H9 (cell line): ENCODE measurements at regions not wholly inside any gene's neighbourhood (a gene's known extent, or its start where the extent isn't known, plus 50 kb on each side); places are given as distances from the start of the nearest gene placed in this dataset.

Experiments
- DNase-seq: peaks from one replicate; pipeline ENCODE4 v3.0.0-alpha.2; 2017
- H2AFZ ChIP-seq: one replicate; pipeline ENCODE4 v1.6.1; 2013; ENCODE audit warnings: mild to moderate bottlenecking, low read length, control low read depth, moderate library complexity
- H2AK5ac ChIP-seq: 2 replicates; pipeline ENCODE4 v1.6.1; 2013; ENCODE audit warnings: low read length, control low read depth, mixed read lengths; ENCODE audit not compliant: insufficient read length
- H2BK120ac ChIP-seq: one replicate; pipeline ENCODE4 v1.6.1; 2013; ENCODE audit warnings: low read depth, mild to moderate bottlenecking, low read length, control low read depth, inconsistent platforms; ENCODE audit not compliant: poor library complexity, severe bottlenecking
- H2BK12ac ChIP-seq: 2 replicates; pipeline ENCODE4 v1.6.1; 2013; ENCODE audit warnings: low read length, control low read depth, mixed read lengths, low read depth; ENCODE audit not compliant: insufficient read length
- H2BK15ac ChIP-seq: 2 replicates; pipeline ENCODE4 v1.6.1; 2013; ENCODE audit warnings: low read depth, low read length, control low read depth
- H2BK20ac ChIP-seq: one replicate; pipeline ENCODE4 v1.6.1; 2013; ENCODE audit warnings: low read depth, mild to moderate bottlenecking, low read length, control low read depth, inconsistent platforms; ENCODE audit not compliant: poor library complexity, severe bottlenecking
- H2BK5ac ChIP-seq: 2 replicates; pipeline ENCODE4 v1.6.1; 2013; ENCODE audit warnings: low read length, control low read depth, mixed read lengths; ENCODE audit not compliant: insufficient read length
- H3K14ac ChIP-seq: 2 replicates; pipeline ENCODE4 v1.6.1; 2013; ENCODE audit warnings: low read length, control low read depth; ENCODE audit not compliant: insufficient read depth
- H3K18ac ChIP-seq: 2 replicates; pipeline ENCODE4 v1.6.1; 2013; ENCODE audit warnings: low read depth, mild to moderate bottlenecking, mixed read lengths, low read length, control low read depth; ENCODE audit not compliant: insufficient read length
- H3K23ac ChIP-seq: 2 replicates; pipeline ENCODE4 v1.6.1; 2013; ENCODE audit warnings: low read length, control low read depth, mixed read lengths, low read depth; ENCODE audit not compliant: insufficient read length
- H3K23me2 ChIP-seq: 2 replicates; pipeline ENCODE4 v1.6.1; 2013; ENCODE audit warnings: low read depth, mild to moderate bottlenecking, mixed read lengths, low read length, control low read depth; ENCODE audit not compliant: insufficient read length, poor library complexity, severe bottlenecking
- H3K27ac ChIP-seq: 2 replicates; pipeline ENCODE4 v1.5.1; 2013; ENCODE audit warnings: low read length, control low read depth, mixed read lengths, low read depth; ENCODE audit not compliant: insufficient read length
- H3K27me3 ChIP-seq: 2 replicates; pipeline ENCODE4 v1.6.1; 2013; ENCODE audit warnings: low read length, control low read depth, inconsistent platforms; ENCODE audit not compliant: insufficient read depth
- H3K4ac ChIP-seq: 2 replicates; pipeline ENCODE4 v1.6.1; 2013; ENCODE audit warnings: low read depth, mild to moderate bottlenecking, control low read depth, inconsistent platforms, low read length, moderate library complexity
- H3K4me1 ChIP-seq: 2 replicates; pipeline ENCODE4 v1.6.1; 2013; ENCODE audit warnings: low read length, control low read depth, inconsistent platforms; ENCODE audit not compliant: insufficient read depth
- H3K4me2 ChIP-seq: 2 replicates; pipeline ENCODE4 v1.6.1; 2013; ENCODE audit warnings: low read length, control low read depth, mixed read lengths; ENCODE audit not compliant: insufficient read length, insufficient read depth
- H3K56ac ChIP-seq: 2 replicates; pipeline ENCODE4 v1.6.1; 2013; ENCODE audit warnings: low read depth, mild to moderate bottlenecking, mixed read lengths, low read length, control low read depth; ENCODE audit not compliant: insufficient read length
- H3K79me1 ChIP-seq: 2 replicates; pipeline ENCODE4 v1.6.1; 2013; ENCODE audit warnings: low read depth, mild to moderate bottlenecking, moderate library complexity, low read length, control low read depth, inconsistent platforms; ENCODE audit not compliant: insufficient read depth, poor library complexity, severe bottlenecking
- H3K79me2 ChIP-seq: 2 replicates; pipeline ENCODE4 v1.6.1; 2013; ENCODE audit warnings: low read length, control low read depth, inconsistent platforms; ENCODE audit not compliant: insufficient read depth
- H3K9ac ChIP-seq: 2 replicates; pipeline ENCODE4 v1.6.1; 2013; ENCODE audit warnings: low read length, control low read depth, mixed read lengths; ENCODE audit not compliant: insufficient read length; ENCODE audit errors: extremely low read depth
- H3K9me3 ChIP-seq: one replicate; pipeline ENCODE4 v1.6.1; 2013; ENCODE audit warnings: low read depth, low read length, inconsistent platforms; ENCODE audit not compliant: control insufficient read depth
- H3T11ph ChIP-seq: one replicate; pipeline ENCODE4 v1.6.1; 2013; ENCODE audit warnings: mild to moderate bottlenecking, low read length, control low read depth, inconsistent platforms
- H4K20me1 ChIP-seq: one replicate; pipeline ENCODE4 v1.6.1; 2013; ENCODE audit not compliant: control insufficient read depth, insufficient read length, insufficient read depth
- H4K5ac ChIP-seq: 2 replicates; pipeline ENCODE4 v1.6.1; 2013; ENCODE audit warnings: low read depth, mild to moderate bottlenecking, mixed read lengths, low read length, control low read depth; ENCODE audit not compliant: insufficient read length
- H4K8ac ChIP-seq: replicated peaks from 2 replicates; pipeline ENCODE4 v1.6.1; 2013; ENCODE audit warnings: low read length, control low read depth, mixed read lengths, low read depth; ENCODE audit not compliant: insufficient read length
- H4K91ac ChIP-seq: 2 replicates; pipeline ENCODE4 v1.6.1; 2013; ENCODE audit warnings: low read depth, mild to moderate bottlenecking, moderate library complexity, mixed read lengths, low read length, control low read depth; ENCODE audit not compliant: insufficient read length
- H3K27ac Mint-ChIP-seq, 3 experiments: 2 replicates in 2 of 3; 3 replicates in 1 of 3; pipeline ENCODE4 v1.8.0; 2020 to 2021; ENCODE audit warnings: mixed read lengths in 3 of 3, mild to moderate bottlenecking in 1 of 3, moderate library complexity in 1 of 3
- H3K27me3 Mint-ChIP-seq: 2 replicates; pipeline ENCODE4 v1.8.0; 2021; ENCODE audit warnings: low read depth, mild to moderate bottlenecking, moderate library complexity, mixed read lengths
- H3K36me3 Mint-ChIP-seq, 3 experiments: 2 replicates in 2 of 3; 3 replicates in 1 of 3; pipeline ENCODE4 v1.8.0; 2020 to 2021; ENCODE audit warnings: low read depth in 3 of 3, mixed read lengths in 3 of 3; ENCODE audit not compliant: insufficient read depth in 1 of 3
- H3K4me1 Mint-ChIP-seq, 2 experiments: 2 replicates each; pipeline ENCODE4 v1.8.0; 2020; ENCODE audit warnings: mixed read lengths in 2 of 2
- H3K4me3 Mint-ChIP-seq, 2 experiments: 2 replicates in 1 of 2; 3 replicates in 1 of 2; pipeline ENCODE4 v1.8.0; 2020 to 2021; ENCODE audit warnings: mild to moderate bottlenecking in 2 of 2, mixed read lengths in 2 of 2, moderate library complexity in 1 of 2
- H3K9me3 Mint-ChIP-seq, 2 experiments: 2 replicates in 1 of 2; 3 replicates in 1 of 2; pipeline ENCODE4 v1.8.0; 2020; ENCODE audit warnings: mild to moderate bottlenecking in 2 of 2, mixed read lengths in 2 of 2, moderate library complexity in 1 of 2
- TF ChIP-seq, protein P1 (sequence below): fragments of 200-600 bp; sonication (generic); conservative IDR thresholded peaks from 3 replicates; pipeline ENCODE4 v1.8.0; 2021; ENCODE audit warnings: antibody characterized with exemption, mild to moderate bottlenecking

DNA sequence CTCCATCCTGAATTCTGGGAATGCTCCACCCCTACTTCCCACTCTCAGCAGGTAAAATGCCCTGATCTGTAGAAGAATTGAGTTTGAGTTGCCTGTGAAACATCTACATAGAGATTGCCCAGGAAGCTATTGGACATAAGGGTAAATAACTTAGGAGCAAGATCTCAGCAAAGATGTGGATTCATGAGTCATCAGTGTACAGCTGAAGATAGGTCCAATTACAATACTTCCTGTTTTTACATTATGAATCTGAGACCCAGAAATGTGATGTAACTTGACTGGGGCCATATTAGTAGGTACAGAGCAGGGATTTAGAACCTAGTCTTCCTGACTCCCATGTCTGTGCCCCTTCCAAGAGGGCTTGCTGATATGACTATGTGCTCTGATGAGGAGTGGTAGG lies 79.4 kb upstream of the FNDC3A start:
- H3K9ac ChIP-seq = no peak overlapping the region
- no peaks in the 10 kb centered on the region for H4K20me1 ChIP-seq
- H3K9me3 Mint-ChIP-seq = no peaks in the 10 kb centered on the region
- no peak overlapping the region for H3T11ph ChIP-seq
- TF ChIP-seq, protein P1, sequence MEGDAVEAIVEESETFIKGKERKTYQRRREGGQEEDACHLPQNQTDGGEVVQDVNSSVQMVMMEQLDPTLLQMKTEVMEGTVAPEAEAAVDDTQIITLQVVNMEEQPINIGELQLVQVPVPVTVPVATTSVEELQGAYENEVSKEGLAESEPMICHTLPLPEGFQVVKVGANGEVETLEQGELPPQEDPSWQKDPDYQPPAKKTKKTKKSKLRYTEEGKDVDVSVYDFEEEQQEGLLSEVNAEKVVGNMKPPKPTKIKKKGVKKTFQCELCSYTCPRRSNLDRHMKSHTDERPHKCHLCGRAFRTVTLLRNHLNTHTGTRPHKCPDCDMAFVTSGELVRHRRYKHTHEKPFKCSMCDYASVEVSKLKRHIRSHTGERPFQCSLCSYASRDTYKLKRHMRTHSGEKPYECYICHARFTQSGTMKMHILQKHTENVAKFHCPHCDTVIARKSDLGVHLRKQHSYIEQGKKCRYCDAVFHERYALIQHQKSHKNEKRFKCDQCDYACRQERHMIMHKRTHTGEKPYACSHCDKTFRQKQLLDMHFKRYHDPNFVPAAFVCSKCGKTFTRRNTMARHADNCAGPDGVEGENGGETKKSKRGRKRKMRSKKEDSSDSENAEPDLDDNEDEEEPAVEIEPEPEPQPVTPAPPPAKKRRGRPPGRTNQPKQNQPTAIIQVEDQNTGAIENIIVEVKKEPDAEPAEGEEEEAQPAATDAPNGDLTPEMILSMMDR = no peak
- H3K27ac ChIP-seq = no peak overlapping the region
- no peak overlapping the region for H3K23ac ChIP-seq
- H3K27ac Mint-ChIP-seq = no peak overlapping the region
- H2BK5ac ChIP-seq = no peak overlapping the region
- no peak overlapping the region for H2BK15ac ChIP-seq
- DNase-seq = no peak
- H3K4ac ChIP-seq = no peak overlapping the region
- no peak overlapping the region for H4K8ac ChIP-seq
- H3K18ac ChIP-seq = no peak overlapping the region
- H3K23me2 ChIP-seq = no peaks in the 10 kb centered on the region
- H4K5ac ChIP-seq = no peak overlapping the region
- no peak overlapping the region for H2BK20ac ChIP-seq
- H2BK120ac ChIP-seq = no peak overlapping the region
- no peaks in the 10 kb centered on the region for H3K79me2 ChIP-seq
- H3K4me1 Mint-ChIP-seq = no peaks in the 10 kb centered on the region
- no peak overlapping the region for H2AK5ac ChIP-seq
- H3K4me2 ChIP-seq = no peak overlapping the region
- no peak overlapping the region for H2AFZ ChIP-seq
- peaks cover under 1% of the 10 kb centered on the region; the same call in 1 of the 2 replicates for H3K27me3 Mint-ChIP-seq
- no peak overlapping the region for H4K91ac ChIP-seq
- no peaks in the 10 kb centered on the region for H3K9me3 ChIP-seq
- H3K14ac ChIP-seq = no peak overlapping the region
- H3K27me3 ChIP-seq = no peaks in the 10 kb centered on the region
- H3K79me1 ChIP-seq = no peaks in the 10 kb centered on the region
- no peaks in the 10 kb centered on the region; a peak in 1 of 7 replicates for H3K36me3 Mint-ChIP-seq
- H3K4me1 ChIP-seq = no peaks in the 10 kb centered on the region
- no peak overlapping the region for H3K4me3 Mint-ChIP-seq
- H3K56ac ChIP-seq = no peak overlapping the region
- no peak overlapping the region for H2BK12ac ChIP-seq
